OCI-LY1 (cell line): ENCODE measurements at regions not wholly inside any gene's neighbourhood (a gene's known extent, or its start where the extent isn't known, plus 50 kb on each side); places are given as distances from the start of the nearest gene placed in this dataset.

Experiments
- H2AFZ ChIP-seq: fragments of 200-600 bp; sonication (generic), shearing (Covaris generic); 2 replicates; pipeline ENCODE4 v1.6.0; 2014; ENCODE audit warnings: antibody characterized with exemption, mild to moderate bottlenecking, low read length
- H3F3A ChIP-seq: fragments of 200-600 bp; sonication (generic), shearing (Covaris generic); 2 replicates; pipeline ENCODE4 v1.6.0; 2014; ENCODE audit warnings: mild to moderate bottlenecking, antibody characterized with exemption, low read length, moderate library complexity; ENCODE audit not compliant: insufficient read depth
- H3K27ac ChIP-seq: fragments of 200-600 bp; sonication (generic); 2 replicates; pipeline ENCODE4 v1.5.1; 2014; ENCODE audit warnings: low read length, mixed run types, mild to moderate bottlenecking, low read depth; ENCODE audit not compliant: poor library complexity, severe bottlenecking
- H3K27me3 ChIP-seq: fragments of 200-600 bp; sonication (generic); 2 replicates; pipeline ENCODE4 v1.6.0; 2014; ENCODE audit warnings: antibody characterized with exemption, mild to moderate bottlenecking, low read length, moderate library complexity; ENCODE audit not compliant: insufficient read depth
- H3K36me3 ChIP-seq: fragments of 200-600 bp; sonication (generic); 2 replicates; pipeline ENCODE4 v1.6.1; 2014; ENCODE audit warnings: mild to moderate bottlenecking, antibody characterized with exemption, low read length, moderate library complexity, mixed read lengths; ENCODE audit not compliant: insufficient read depth
- H3K4me1 ChIP-seq: fragments of 200-600 bp; sonication (generic); 2 replicates; pipeline ENCODE4 v1.5.1; 2014; ENCODE audit warnings: mild to moderate bottlenecking, low read length, moderate library complexity; ENCODE audit not compliant: insufficient read depth, severe bottlenecking
- H3K4me2 ChIP-seq: fragments of 200-600 bp; sonication (generic), shearing (Covaris generic); 2 replicates; pipeline ENCODE4 v1.6.1; 2014; ENCODE audit warnings: low read length
- H3K4me3 ChIP-seq: fragments of 200-600 bp; sonication (generic); 2 replicates; pipeline ENCODE4 v1.5.1; 2014; ENCODE audit warnings: low read length, low read depth, mild to moderate bottlenecking, mixed read lengths; ENCODE audit not compliant: poor library complexity, severe bottlenecking
- H3K79me2 ChIP-seq: fragments of 200-600 bp; shearing (Covaris generic); 2 replicates; pipeline ENCODE4 v1.6.1; 2016; ENCODE audit warnings: mixed run types, low read length, mixed read lengths; ENCODE audit not compliant: insufficient read depth
- H3K9ac ChIP-seq: fragments of 200-600 bp; sonication (generic), shearing (Covaris generic); 2 replicates; pipeline ENCODE4 v1.6.1; 2014; ENCODE audit warnings: mild to moderate bottlenecking, low read length, mixed read lengths
- H3K9me2 ChIP-seq: fragments of 200-600 bp; sonication (generic), shearing (Covaris generic); 2 replicates; pipeline ENCODE4 v1.6.1; 2014; ENCODE audit warnings: low read depth, mild to moderate bottlenecking, low read length, mixed read lengths
- H3K9me3 ChIP-seq: fragments of 200-600 bp; shearing (Covaris generic); 2 replicates; pipeline ENCODE4 v1.6.1; 2014; ENCODE audit warnings: low read length, mixed read lengths
- H4K20me1 ChIP-seq: fragments of 200-600 bp; sonication (generic), shearing (Covaris generic); 2 replicates; pipeline ENCODE4 v1.6.0; 2016; ENCODE audit warnings: mild to moderate bottlenecking, low read length; ENCODE audit not compliant: insufficient read depth
- EZH2 ChIP-seq: fragments of 200-600 bp; sonication (generic), shearing (Covaris generic); IDR thresholded peaks from 2 replicates; pipeline ENCODE4 v1.8.0; 2017; ENCODE audit warnings: borderline replicate concordance, mixed run types, mild to moderate bottlenecking, antibody characterized with exemption, low read length, moderate library complexity, mixed read lengths
- TF ChIP-seq, protein P1 (sequence below): fragments of 200-600 bp; sonication (generic), shearing (Covaris generic); IDR thresholded peaks from 2 replicates; pipeline ENCODE4 v1.5.1; 2017; ENCODE audit warnings: mild to moderate bottlenecking, antibody characterized with exemption, low read length, moderate library complexity, mixed read lengths

DNA sequence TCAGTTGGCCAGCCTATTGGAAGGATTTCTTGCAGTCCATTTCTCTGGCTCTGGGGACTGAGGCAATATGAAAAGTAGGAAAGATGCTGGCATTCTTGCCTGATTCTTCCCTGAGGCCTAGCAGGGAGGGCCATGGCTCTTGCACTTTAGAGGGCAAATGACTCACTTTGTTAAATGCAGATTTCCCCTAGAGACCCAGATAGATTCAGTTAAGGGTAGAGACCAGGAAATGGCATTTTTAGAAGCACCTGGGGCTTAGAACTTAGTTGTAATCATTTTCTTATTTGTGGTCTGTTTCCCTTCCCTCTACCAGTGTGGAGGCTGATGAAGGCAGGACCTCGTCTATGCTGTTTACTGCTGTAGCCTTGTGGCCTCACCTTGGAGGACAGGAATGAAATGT, 112.8 kb upstream of the NR3C1 start:
- no peaks in the 10 kb centered on the region for H3K27me3 ChIP-seq
- no peaks in the 10 kb centered on the region for H4K20me1 ChIP-seq
- H3K9ac ChIP-seq: no peak overlapping the region
- H3K27ac ChIP-seq: no peak overlapping the region
- no peaks in the 10 kb centered on the region for H3K4me1 ChIP-seq
- TF ChIP-seq EZH2: no peak
- TF ChIP-seq, protein P1, sequence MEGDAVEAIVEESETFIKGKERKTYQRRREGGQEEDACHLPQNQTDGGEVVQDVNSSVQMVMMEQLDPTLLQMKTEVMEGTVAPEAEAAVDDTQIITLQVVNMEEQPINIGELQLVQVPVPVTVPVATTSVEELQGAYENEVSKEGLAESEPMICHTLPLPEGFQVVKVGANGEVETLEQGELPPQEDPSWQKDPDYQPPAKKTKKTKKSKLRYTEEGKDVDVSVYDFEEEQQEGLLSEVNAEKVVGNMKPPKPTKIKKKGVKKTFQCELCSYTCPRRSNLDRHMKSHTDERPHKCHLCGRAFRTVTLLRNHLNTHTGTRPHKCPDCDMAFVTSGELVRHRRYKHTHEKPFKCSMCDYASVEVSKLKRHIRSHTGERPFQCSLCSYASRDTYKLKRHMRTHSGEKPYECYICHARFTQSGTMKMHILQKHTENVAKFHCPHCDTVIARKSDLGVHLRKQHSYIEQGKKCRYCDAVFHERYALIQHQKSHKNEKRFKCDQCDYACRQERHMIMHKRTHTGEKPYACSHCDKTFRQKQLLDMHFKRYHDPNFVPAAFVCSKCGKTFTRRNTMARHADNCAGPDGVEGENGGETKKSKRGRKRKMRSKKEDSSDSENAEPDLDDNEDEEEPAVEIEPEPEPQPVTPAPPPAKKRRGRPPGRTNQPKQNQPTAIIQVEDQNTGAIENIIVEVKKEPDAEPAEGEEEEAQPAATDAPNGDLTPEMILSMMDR: no peak
- H3F3A ChIP-seq: no peaks in the 10 kb centered on the region
- no peaks in the 10 kb centered on the region for H3K79me2 ChIP-seq
- no peak overlapping the region for H3K4me3 ChIP-seq
- H2AFZ ChIP-seq: no peak overlapping the region
- no peak overlapping the region for H3K4me2 ChIP-seq
- H3K9me3 ChIP-seq: no peaks in the 10 kb centered on the region
- H3K36me3 ChIP-seq: no peaks in the 10 kb centered on the region
- no peaks in the 10 kb centered on the region for H3K9me2 ChIP-seq

DNA sequence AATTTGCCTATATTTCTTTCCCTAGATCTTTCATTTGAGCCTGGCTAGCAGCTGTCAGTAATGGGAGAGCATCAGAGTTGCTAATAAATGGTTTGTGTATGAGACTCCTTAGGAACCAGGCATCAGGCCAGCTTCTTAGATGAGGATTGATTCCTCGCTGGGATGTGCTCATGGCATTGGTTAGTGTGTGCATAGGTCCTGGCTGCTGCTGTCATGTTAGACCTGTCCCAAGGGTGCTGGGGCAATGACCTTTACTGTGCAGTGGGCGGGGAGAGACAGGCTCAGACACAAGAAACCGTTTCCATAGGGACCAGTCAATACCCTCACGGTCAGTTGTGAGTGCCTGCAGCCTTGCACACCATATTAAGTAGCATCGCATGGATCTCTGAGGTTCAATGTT, 112.3 kb upstream of the NR3C1 start:
- H3K36me3 ChIP-seq: no peaks in the 10 kb centered on the region
- H2AFZ ChIP-seq: no peak overlapping the region
- no peak overlapping the region for H3K4me2 ChIP-seq
- no peaks in the 10 kb centered on the region for H3K9me2 ChIP-seq
- H3F3A ChIP-seq: no peaks in the 10 kb centered on the region
- no peak overlapping the region for H3K9ac ChIP-seq
- H3K4me3 ChIP-seq: no peak overlapping the region
- no peaks in the 10 kb centered on the region for H4K20me1 ChIP-seq
- no peaks in the 10 kb centered on the region for H3K27me3 ChIP-seq
- no peak for TF ChIP-seq EZH2
- TF ChIP-seq, protein P1: no peak
- no peaks in the 10 kb centered on the region for H3K79me2 ChIP-seq
- no peaks in the 10 kb centered on the region for H3K9me3 ChIP-seq
- no peak overlapping the region for H3K27ac ChIP-seq
- no peaks in the 10 kb centered on the region for H3K4me1 ChIP-seq

DNA sequence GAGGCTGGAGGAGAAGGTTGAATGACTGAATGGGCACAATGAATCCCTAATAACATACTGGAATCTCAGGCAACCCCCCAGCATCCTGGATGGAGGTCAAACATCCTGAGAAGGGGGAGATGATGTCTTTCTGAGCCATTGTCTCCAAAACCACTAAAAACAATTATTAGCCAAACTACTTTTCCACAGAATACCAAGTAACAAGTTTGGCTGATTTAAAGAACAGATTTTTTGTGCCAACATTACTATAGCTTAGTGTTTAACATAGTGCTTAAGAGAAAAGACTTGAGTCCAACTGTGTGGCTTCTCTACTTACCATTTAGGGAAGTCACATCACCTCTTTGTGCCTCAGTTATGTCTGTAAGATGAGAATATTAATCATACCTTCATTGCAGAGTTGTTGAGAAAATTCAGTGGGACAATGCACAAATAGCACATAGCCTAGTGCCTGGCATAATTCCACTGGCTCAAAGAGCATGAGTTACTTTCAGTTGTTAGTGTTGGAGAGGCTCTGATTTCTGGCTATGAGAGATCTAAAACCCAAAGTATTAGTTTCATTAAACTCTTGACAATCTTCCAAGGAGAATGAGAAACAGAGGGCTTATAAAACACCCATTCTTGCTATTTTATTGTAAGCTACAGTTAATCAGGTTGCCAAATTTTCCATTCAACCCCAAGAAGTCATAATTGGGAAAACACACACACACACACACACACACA, 111.3 kb upstream of the NR3C1 start:
- Histone ChIP-seq H3K27ac (no peak overlapping the region), H3K36me3 (no peaks in the 10 kb centered on the region), H3K9me3 (no peaks in the 10 kb centered on the region), H3F3A (no peaks in the 10 kb centered on the region), H3K4me1 (no peaks in the 10 kb centered on the region), H3K9me2 (no peaks in the 10 kb centered on the region), H3K9ac (no peak overlapping the region), H3K27me3 (no peaks in the 10 kb centered on the region), H3K4me3 (no peak overlapping the region), H2AFZ (no peak overlapping the region), H3K4me2 (no peak overlapping the region), H4K20me1 (no peaks in the 10 kb centered on the region), H3K79me2 (no peaks in the 10 kb centered on the region)
- no peak for TF ChIP-seq EZH2
- TF ChIP-seq, protein P1: no peak
